HFFc6 (cell line): ENCODE measurements at regions not wholly inside any gene's neighbourhood (a gene's known extent, or its start where the extent isn't known, plus 50 kb on each side); places are given as distances from the start of the nearest gene placed in this dataset.

Source experiments
- DNase-seq: peaks from one replicate; pipeline ENCODE4 v3.0.0-alpha.2; 2018
- H3K27ac Mint-ChIP-seq: 2 replicates; pipeline ENCODE4 v1.8.0; 2020; ENCODE audit warnings: mild to moderate bottlenecking, mixed read lengths
- H3K27me3 Mint-ChIP-seq: 2 replicates; pipeline ENCODE4 v1.8.0; 2021; ENCODE audit warnings: mild to moderate bottlenecking, moderate library complexity, mixed read lengths; ENCODE audit not compliant: insufficient read depth
- H3K36me3 Mint-ChIP-seq: 2 replicates; pipeline ENCODE4 v1.8.0; 2021; ENCODE audit warnings: low read depth, mixed read lengths
- H3K4me1 Mint-ChIP-seq: 2 replicates; pipeline ENCODE4 v1.8.0; 2020; ENCODE audit warnings: low read depth, mixed read lengths
- H3K4me3 Mint-ChIP-seq: 2 replicates; pipeline ENCODE4 v1.8.0; 2020; ENCODE audit warnings: mild to moderate bottlenecking, moderate library complexity, mixed read lengths
- H3K9me3 Mint-ChIP-seq: 2 replicates; pipeline ENCODE4 v1.8.0; 2020; ENCODE audit warnings: mild to moderate bottlenecking, mixed read lengths
- CTCF ChIP-seq: fragments of 200-600 bp; sonication (generic); IDR thresholded peaks from 2 replicates; pipeline ENCODE4 v1.5.0; 2021; ENCODE audit warnings: antibody characterized with exemption, mild to moderate bottlenecking

GRCh38 chr2:144659731-144660275 is 139.9 kb upstream of the ZEB2 start:
- TF ChIP-seq CTCF: no peak
- DNase-seq: peak; percentile 83
- Mint-ChIP-seq H3K27me3 (peaks cover 2% of the 10 kb centered on the region; the same call in 1 of the 2 replicates), H3K4me1 (peaks cover 22% of the 10 kb centered on the region), H3K27ac (peak overlapping the region; percentile 71; the same call in 1 of the 2 replicates), H3K4me3 (peak overlapping the region; percentile 16; the same call in 1 of the 2 replicates), H3K36me3 (no peaks in the 10 kb centered on the region), H3K9me3 (no peaks in the 10 kb centered on the region)

- no peak for TF ChIP-seq CTCF
- Mint-ChIP-seq H3K4me3 (no peak overlapping the region), H3K27me3 (peaks cover 2% of the 10 kb centered on the region; the same call in 1 of the 2 replicates), H3K4me1 (peaks cover 4% of the 10 kb centered on the region), H3K9me3 (no peaks in the 10 kb centered on the region), H3K36me3 (no peaks in the 10 kb centered on the region), H3K27ac (no peak overlapping the region)
- DNase-seq: no peak
Measured at GRCh38 chr2:144654523-144654922, 134.6 kb upstream of the ZEB2 start.

GRCh38 chr2:144650907-144651306 is 131.0 kb upstream of the ZEB2 start:
- no peak overlapping the region for H3K4me3 Mint-ChIP-seq
- no peaks in the 10 kb centered on the region for H3K36me3 Mint-ChIP-seq
- no peaks in the 10 kb centered on the region for H3K4me1 Mint-ChIP-seq
- H3K27me3 Mint-ChIP-seq: no peaks in the 10 kb centered on the region
- H3K9me3 Mint-ChIP-seq: no peaks in the 10 kb centered on the region
- TF ChIP-seq CTCF: no peak
- DNase-seq: no peak
- H3K27ac Mint-ChIP-seq: no peak overlapping the region

GRCh38 chr2:144648837-144649465 is 129.0 kb upstream of the ZEB2 start:
- H3K27ac Mint-ChIP-seq: no peak overlapping the region
- H3K4me3 Mint-ChIP-seq: no peak overlapping the region
- no peak for TF ChIP-seq CTCF
- H3K36me3 Mint-ChIP-seq: no peaks in the 10 kb centered on the region
- no peaks in the 10 kb centered on the region for H3K9me3 Mint-ChIP-seq
- no peaks in the 10 kb centered on the region for H3K27me3 Mint-ChIP-seq
- H3K4me1 Mint-ChIP-seq: no peaks in the 10 kb centered on the region
- DNase-seq: no peak

GRCh38 chr2:144645083-144645778 is 125.3 kb upstream of the ZEB2 start:
- peak; percentile 8 for DNase-seq
- Mint-ChIP-seq H3K27ac (no peak overlapping the region), H3K36me3 (no peaks in the 10 kb centered on the region), H3K27me3 (peaks cover 3% of the 10 kb centered on the region; the same call in 1 of the 2 replicates), H3K9me3 (peaks cover 5% of the 10 kb centered on the region; the same call in 1 of the 2 replicates), H3K4me3 (no peak overlapping the region), H3K4me1 (no peaks in the 10 kb centered on the region)
- TF ChIP-seq CTCF: no peak
